Neural cell (in vitro differentiated cells): ENCODE measurements at regions not wholly inside any gene's neighbourhood (a gene's known extent, or its start where the extent isn't known, plus 50 kb on each side); places are given as distances from the start of the nearest gene placed in this dataset.

Experiments
- H2AFZ ChIP-seq: fragments of 200-600, 300-800 bp; sonication (generic), shearing (Covaris generic); 2 replicates; pipeline ENCODE4 v1.6.0; 2014; ENCODE audit warnings: low read depth, mild to moderate bottlenecking, antibody characterized with exemption, low read length, moderate library complexity
- H3F3A ChIP-seq: fragments of 200-600 bp; shearing (Covaris generic); 2 replicates; pipeline ENCODE4 v1.6.1; 2016; ENCODE audit warnings: mild to moderate bottlenecking, moderate library complexity, mixed read lengths, antibody characterized with exemption, low read length; ENCODE audit not compliant: insufficient read depth, poor library complexity, severe bottlenecking
- H3K27ac ChIP-seq: fragments of 200-600, 300-800 bp; sonication (generic), shearing (Covaris generic); 2 replicates; pipeline ENCODE4 v1.5.1; 2014; ENCODE audit warnings: mild to moderate bottlenecking, low read length, moderate library complexity
- H3K27me3 ChIP-seq: fragments of 300-800, 200-600 bp; sonication (generic), shearing (Covaris generic); 2 replicates; pipeline ENCODE4 v1.6.0; 2014; ENCODE audit warnings: mild to moderate bottlenecking, low read depth, low read length, moderate library complexity; ENCODE audit not compliant: insufficient read depth
- H3K36me3 ChIP-seq: fragments of 300-800, 200-600 bp; sonication (generic), shearing (Covaris generic); 2 replicates; pipeline ENCODE4 v1.5.1; 2014; ENCODE audit warnings: mild to moderate bottlenecking, antibody characterized with exemption, low read length, moderate library complexity; ENCODE audit not compliant: insufficient read depth
- H3K4me2 ChIP-seq: fragments of 300-800, 200-600 bp; sonication (generic), shearing (Covaris generic); 2 replicates; pipeline ENCODE4 v1.6.0; 2014; ENCODE audit warnings: mild to moderate bottlenecking, low read length
- H3K4me3 ChIP-seq: fragments of 300-800, 200-600 bp; sonication (generic), shearing (Covaris generic); 2 replicates; pipeline ENCODE4 v1.5.1; 2014; ENCODE audit warnings: mild to moderate bottlenecking, low read length, moderate library complexity
- H3K79me2 ChIP-seq: fragments of 200-600 bp; shearing (Covaris generic); replicated peaks from 2 replicates; pipeline ENCODE4 v1.6.0; 2014; ENCODE audit warnings: mild to moderate bottlenecking, low read length, moderate library complexity; ENCODE audit not compliant: insufficient read depth
- H3K9ac ChIP-seq: fragments of 300-800, 200-600 bp; sonication (generic), shearing (Covaris generic); 2 replicates; pipeline ENCODE4 v1.6.1; 2016; ENCODE audit warnings: mild to moderate bottlenecking, low read length, mixed read lengths
- H3K9me2 ChIP-seq: fragments of 200-600 bp; shearing (Covaris generic); 2 replicates; pipeline ENCODE4 v1.6.1; 2016; ENCODE audit warnings: mild to moderate bottlenecking, low read length, mixed read lengths; ENCODE audit not compliant: insufficient read depth
- H3K9me3 ChIP-seq: fragments of 200-600, 300-800 bp; sonication (generic), shearing (Covaris generic); 2 replicates; pipeline ENCODE4 v1.6.1; 2016; ENCODE audit warnings: mild to moderate bottlenecking, mixed run types, low read length, moderate library complexity, mixed read lengths
- H4K20me1 ChIP-seq: fragments of 200-600 bp; shearing (Covaris generic); 2 replicates; pipeline ENCODE4 v1.6.1; 2016; ENCODE audit warnings: mild to moderate bottlenecking, mixed run types; ENCODE audit not compliant: insufficient read depth
- EP300 ChIP-seq: fragments of 450-650 bp; conservative IDR thresholded peaks from 2 replicates; pipeline ENCODE4 v1.6.1; 2014; ENCODE audit warnings: antibody characterized with exemption, mild to moderate bottlenecking, moderate library complexity; ENCODE audit not compliant: poor library complexity, severe bottlenecking
- EZH2 ChIP-seq: fragments of 200-600, 300-800 bp; shearing (Covaris generic), sonication (generic); IDR thresholded peaks from 2 replicates; pipeline ENCODE4 v1.6.1; 2014; ENCODE audit warnings: antibody characterized with exemption, low read length, borderline replicate concordance, mild to moderate bottlenecking; ENCODE audit not compliant: insufficient read depth, poor library complexity, severe bottlenecking
- MXI1 ChIP-seq: fragments of 450-650 bp; conservative IDR thresholded peaks from 2 replicates; pipeline ENCODE4 v1.6.1; 2014; ENCODE audit warnings: antibody characterized with exemption, mild to moderate bottlenecking; ENCODE audit not compliant: poor library complexity, severe bottlenecking
- POLR2AphosphoS5 ChIP-seq: IDR thresholded peaks from 2 replicates; pipeline ENCODE4 v1.6.1; 2012
- RAD21 ChIP-seq: fragments of 450-650 bp; conservative IDR thresholded peaks from 2 replicates; pipeline ENCODE4 v1.6.1; 2014; ENCODE audit warnings: antibody characterized with exemption, mild to moderate bottlenecking, moderate library complexity
- SMC3 ChIP-seq: fragments of 450-650 bp; conservative IDR thresholded peaks from 2 replicates; pipeline ENCODE4 v1.6.1; 2014; ENCODE audit warnings: antibody characterized with exemption, mild to moderate bottlenecking, moderate library complexity; ENCODE audit not compliant: poor library complexity
- TAF1 ChIP-seq: IDR thresholded peaks from 2 replicates; pipeline ENCODE4 v1.6.1; 2012; ENCODE audit warnings: low read depth
- TF ChIP-seq, protein P1 (sequence below): fragments of 450-650 bp; IDR thresholded peaks from 2 replicates; pipeline ENCODE4 v1.5.1; 2014; ENCODE audit warnings: antibody characterized with exemption, mild to moderate bottlenecking, moderate library complexity; ENCODE audit not compliant: poor library complexity, severe bottlenecking
- TF ChIP-seq, protein P2 (sequence below): IDR thresholded peaks from 2 replicates; pipeline ENCODE4 v1.6.1; 2012; ENCODE audit warnings: borderline replicate concordance

DNA sequence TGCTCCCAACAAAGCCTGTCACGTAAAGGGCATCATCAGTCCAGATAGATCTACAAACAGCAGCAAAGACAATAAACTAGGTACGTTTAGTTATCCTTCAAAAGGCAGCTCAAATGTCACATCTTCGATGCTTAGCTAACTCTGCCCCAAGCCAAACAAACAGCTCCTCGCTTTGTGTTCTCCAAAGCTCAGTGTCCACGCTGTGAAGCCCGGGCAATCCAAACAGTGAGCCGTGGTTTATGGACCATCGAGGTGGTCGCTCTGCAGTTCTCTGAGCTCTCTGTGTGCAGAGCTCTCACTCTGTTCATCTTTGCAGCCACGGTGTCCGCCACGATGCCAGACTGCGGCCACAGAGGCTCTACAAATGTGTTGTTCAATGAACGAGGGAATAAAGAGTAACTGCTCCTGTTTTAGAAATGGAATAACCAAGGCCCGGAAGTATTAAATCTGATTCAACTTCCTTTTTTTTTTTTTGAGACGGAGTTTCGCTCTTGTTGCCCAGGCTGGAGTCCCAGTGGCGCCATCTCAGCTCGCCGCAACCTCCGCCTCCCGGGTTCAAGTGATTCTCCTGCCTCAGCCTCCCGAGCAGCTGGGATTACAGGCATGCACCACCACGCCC is 117.2 kb upstream of the FAM174B start:
- no peaks in the 10 kb centered on the region for H3K9me3 ChIP-seq
- no peaks in the 10 kb centered on the region for H3K36me3 ChIP-seq
- no peak overlapping the region for H3K4me3 ChIP-seq
- H4K20me1 ChIP-seq: no peaks in the 10 kb centered on the region
- H3K9ac ChIP-seq: no peak overlapping the region
- no peak overlapping the region for H3K4me2 ChIP-seq
- TF ChIP-seq RAD21: no peak
- no peak for TF ChIP-seq EP300
- TF ChIP-seq SMC3: no peak
- no peak for TF ChIP-seq POLR2AphosphoS5
- TF ChIP-seq, protein P1, sequence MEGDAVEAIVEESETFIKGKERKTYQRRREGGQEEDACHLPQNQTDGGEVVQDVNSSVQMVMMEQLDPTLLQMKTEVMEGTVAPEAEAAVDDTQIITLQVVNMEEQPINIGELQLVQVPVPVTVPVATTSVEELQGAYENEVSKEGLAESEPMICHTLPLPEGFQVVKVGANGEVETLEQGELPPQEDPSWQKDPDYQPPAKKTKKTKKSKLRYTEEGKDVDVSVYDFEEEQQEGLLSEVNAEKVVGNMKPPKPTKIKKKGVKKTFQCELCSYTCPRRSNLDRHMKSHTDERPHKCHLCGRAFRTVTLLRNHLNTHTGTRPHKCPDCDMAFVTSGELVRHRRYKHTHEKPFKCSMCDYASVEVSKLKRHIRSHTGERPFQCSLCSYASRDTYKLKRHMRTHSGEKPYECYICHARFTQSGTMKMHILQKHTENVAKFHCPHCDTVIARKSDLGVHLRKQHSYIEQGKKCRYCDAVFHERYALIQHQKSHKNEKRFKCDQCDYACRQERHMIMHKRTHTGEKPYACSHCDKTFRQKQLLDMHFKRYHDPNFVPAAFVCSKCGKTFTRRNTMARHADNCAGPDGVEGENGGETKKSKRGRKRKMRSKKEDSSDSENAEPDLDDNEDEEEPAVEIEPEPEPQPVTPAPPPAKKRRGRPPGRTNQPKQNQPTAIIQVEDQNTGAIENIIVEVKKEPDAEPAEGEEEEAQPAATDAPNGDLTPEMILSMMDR: no peak
- no peaks in the 10 kb centered on the region for H3K9me2 ChIP-seq
- no peak overlapping the region for H2AFZ ChIP-seq
- H3K27ac ChIP-seq: no peak overlapping the region
- H3K27me3 ChIP-seq: no peaks in the 10 kb centered on the region
- H3F3A ChIP-seq: no peaks in the 10 kb centered on the region
- H3K79me2 ChIP-seq: no peaks in the 10 kb centered on the region

DNA sequence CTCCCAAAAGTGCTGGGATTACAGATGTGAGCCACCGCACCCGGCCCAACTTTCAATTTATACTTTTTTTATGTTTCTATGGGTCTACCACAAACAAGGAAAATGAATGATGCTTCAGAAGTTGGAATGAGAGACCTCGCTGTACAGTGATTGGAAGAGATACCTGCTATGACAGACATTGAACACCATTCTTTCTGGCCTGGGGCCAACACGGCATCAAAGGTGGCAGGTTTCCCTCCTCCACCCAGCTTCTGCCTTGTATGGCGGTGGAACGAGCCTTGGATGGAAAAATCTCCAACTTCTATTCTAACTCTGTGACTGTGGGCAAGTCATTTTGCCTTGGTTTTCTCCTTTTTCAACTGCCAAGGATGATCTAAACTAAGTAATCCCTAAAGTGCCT is 117.8 kb upstream of the FAM174B start:
- no peak for TF ChIP-seq EZH2
- TF ChIP-seq SMC3: no peak
- no peak for TF ChIP-seq TAF1
- TF ChIP-seq MXI1: no peak
- TF ChIP-seq, protein P1: no peak
- no peak for TF ChIP-seq RAD21
- TF ChIP-seq, protein P2, sequence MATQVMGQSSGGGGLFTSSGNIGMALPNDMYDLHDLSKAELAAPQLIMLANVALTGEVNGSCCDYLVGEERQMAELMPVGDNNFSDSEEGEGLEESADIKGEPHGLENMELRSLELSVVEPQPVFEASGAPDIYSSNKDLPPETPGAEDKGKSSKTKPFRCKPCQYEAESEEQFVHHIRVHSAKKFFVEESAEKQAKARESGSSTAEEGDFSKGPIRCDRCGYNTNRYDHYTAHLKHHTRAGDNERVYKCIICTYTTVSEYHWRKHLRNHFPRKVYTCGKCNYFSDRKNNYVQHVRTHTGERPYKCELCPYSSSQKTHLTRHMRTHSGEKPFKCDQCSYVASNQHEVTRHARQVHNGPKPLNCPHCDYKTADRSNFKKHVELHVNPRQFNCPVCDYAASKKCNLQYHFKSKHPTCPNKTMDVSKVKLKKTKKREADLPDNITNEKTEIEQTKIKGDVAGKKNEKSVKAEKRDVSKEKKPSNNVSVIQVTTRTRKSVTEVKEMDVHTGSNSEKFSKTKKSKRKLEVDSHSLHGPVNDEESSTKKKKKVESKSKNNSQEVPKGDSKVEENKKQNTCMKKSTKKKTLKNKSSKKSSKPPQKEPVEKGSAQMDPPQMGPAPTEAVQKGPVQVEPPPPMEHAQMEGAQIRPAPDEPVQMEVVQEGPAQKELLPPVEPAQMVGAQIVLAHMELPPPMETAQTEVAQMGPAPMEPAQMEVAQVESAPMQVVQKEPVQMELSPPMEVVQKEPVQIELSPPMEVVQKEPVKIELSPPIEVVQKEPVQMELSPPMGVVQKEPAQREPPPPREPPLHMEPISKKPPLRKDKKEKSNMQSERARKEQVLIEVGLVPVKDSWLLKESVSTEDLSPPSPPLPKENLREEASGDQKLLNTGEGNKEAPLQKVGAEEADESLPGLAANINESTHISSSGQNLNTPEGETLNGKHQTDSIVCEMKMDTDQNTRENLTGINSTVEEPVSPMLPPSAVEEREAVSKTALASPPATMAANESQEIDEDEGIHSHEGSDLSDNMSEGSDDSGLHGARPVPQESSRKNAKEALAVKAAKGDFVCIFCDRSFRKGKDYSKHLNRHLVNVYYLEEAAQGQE: no peak
- no peak for TF ChIP-seq EP300
- no peak for TF ChIP-seq POLR2AphosphoS5
- Histone ChIP-seq H3K36me3 (no peaks in the 10 kb centered on the region), H3K79me2 (no peaks in the 10 kb centered on the region), H3K27ac (no peak overlapping the region), H3K4me2 (no peak overlapping the region), H3F3A (no peaks in the 10 kb centered on the region), H3K27me3 (no peaks in the 10 kb centered on the region), H3K9me2 (no peaks in the 10 kb centered on the region), H3K4me3 (no peak overlapping the region), H2AFZ (no peak overlapping the region), H3K9me3 (no peaks in the 10 kb centered on the region), H3K9ac (no peak overlapping the region), H4K20me1 (no peaks in the 10 kb centered on the region)
